ENCODE measurements at regions not wholly inside any gene's neighbourhood (a gene's known extent, or its start where the extent isn't known, plus 50 kb on each side); places are given as distances from the start of the nearest gene placed in this dataset.
A peak's percentile ranks its signal among the peaks of the same experiment; 100 is the strongest.
"Not testable (repeated sequence)": the region's sequence is repeated elsewhere in the genome, so short reads cannot be mapped to it uniquely, and the experiment has no call there.

GRCh38 chr1:173392895-173393658 is 84.1 kb upstream of the PRDX6 start:
- H3K27ac Mint-ChIP-seq: no peak overlapping the region
- H3K27me3 Mint-ChIP-seq: no peaks in the 10 kb centered on the region
- no peak overlapping the region for H3K4me3 Mint-ChIP-seq
- no peak for ATAC-seq
- H3K36me3 Mint-ChIP-seq: peaks cover 13% of the 10 kb centered on the region
- no peaks in the 10 kb centered on the region for H3K4me1 Mint-ChIP-seq
- no peaks in the 10 kb centered on the region for H3K9me3 Mint-ChIP-seq

- H3K27me3 Mint-ChIP-seq: no peaks in the 10 kb centered on the region
- H3K36me3 Mint-ChIP-seq: peaks cover 13% of the 10 kb centered on the region
- no peak overlapping the region for H3K4me3 Mint-ChIP-seq
- H3K9me3 Mint-ChIP-seq: no peaks in the 10 kb centered on the region
- no peak overlapping the region for H3K27ac Mint-ChIP-seq
- no peaks in the 10 kb centered on the region for H3K4me1 Mint-ChIP-seq
- no peak for ATAC-seq
Measured at GRCh38 chr1:173393659-173394000, 83.5 kb upstream of the PRDX6 start.

GRCh38 chr1:173394813-173395212 is 82.3 kb upstream of the PRDX6 start:
- not testable (repeated sequence) for H3K9me3 Mint-ChIP-seq, H3K4me1 Mint-ChIP-seq, ATAC-seq, H3K27ac Mint-ChIP-seq, H3K27me3 Mint-ChIP-seq, H3K4me3 Mint-ChIP-seq
- H3K36me3 Mint-ChIP-seq: peaks cover 21% of the 10 kb centered on the region

- Mint-ChIP-seq H3K4me1 (no peaks in the 10 kb centered on the region), H3K9me3 (no peaks in the 10 kb centered on the region), H3K36me3 (peaks cover 21% of the 10 kb centered on the region), H3K27ac (no peak overlapping the region), H3K4me3 (no peak overlapping the region), H3K27me3 (no peaks in the 10 kb centered on the region)
- no peak for ATAC-seq
Measured at GRCh38 chr1:173395762-173396161, 81.4 kb upstream of the PRDX6 start.

GRCh38 chr1:173400387-173400995 is 76.6 kb upstream of the PRDX6 start:
- no peak overlapping the region for H3K4me3 Mint-ChIP-seq
- no peak for ATAC-seq
- no peaks in the 10 kb centered on the region for H3K27me3 Mint-ChIP-seq
- peaks cover 4% of the 10 kb centered on the region for H3K9me3 Mint-ChIP-seq
- H3K27ac Mint-ChIP-seq: no peak overlapping the region
- H3K36me3 Mint-ChIP-seq: peaks cover 23% of the 10 kb centered on the region
- H3K4me1 Mint-ChIP-seq: peaks cover 26% of the 10 kb centered on the region

GRCh38 chr1:173403996-173404395 is 73.1 kb upstream of the PRDX6 start:
- ATAC-seq: peak; percentile 72
- H3K9me3 Mint-ChIP-seq: peaks cover 4% of the 10 kb centered on the region
- H3K4me3 Mint-ChIP-seq: no peak overlapping the region
- peaks cover 23% of the 10 kb centered on the region for H3K36me3 Mint-ChIP-seq
- H3K27me3 Mint-ChIP-seq: no peaks in the 10 kb centered on the region
- peaks cover 48% of the 10 kb centered on the region for H3K4me1 Mint-ChIP-seq
- H3K27ac Mint-ChIP-seq: peak overlapping the region; percentile 96

- Mint-ChIP-seq H3K9me3 (peaks cover 4% of the 10 kb centered on the region), H3K4me1 (peaks cover 61% of the 10 kb centered on the region), H3K27ac (peak overlapping the region; percentile 96), H3K27me3 (no peaks in the 10 kb centered on the region), H3K36me3 (peaks cover 15% of the 10 kb centered on the region), H3K4me3 (no peak overlapping the region)
- ATAC-seq: no peak
Measured at GRCh38 chr1:173405281-173405680, 71.9 kb upstream of the PRDX6 start.

- Mint-ChIP-seq H3K27me3 (no peaks in the 10 kb centered on the region), H3K27ac (peak overlapping the region; percentile 96), H3K36me3 (peaks cover 15% of the 10 kb centered on the region), H3K4me1 (peaks cover 67% of the 10 kb centered on the region), H3K4me3 (no peak overlapping the region), H3K9me3 (peaks cover 4% of the 10 kb centered on the region)
- no peak for ATAC-seq
Measured at GRCh38 chr1:173405834-173406233, 71.3 kb upstream of the PRDX6 start.

- Mint-ChIP-seq H3K27me3 (no peaks in the 10 kb centered on the region), H3K4me1 (peaks cover 69% of the 10 kb centered on the region), H3K9me3 (peaks cover 4% of the 10 kb centered on the region), H3K36me3 (peaks cover 7% of the 10 kb centered on the region), H3K27ac (peak overlapping the region; percentile 96), H3K4me3 (peak overlapping the region; percentile 83)
- ATAC-seq: peak; percentile 32
Measured at GRCh38 chr1:173406783-173407230, 70.3 kb upstream of the PRDX6 start.

- no peak overlapping the region for H3K4me3 Mint-ChIP-seq
- H3K27me3 Mint-ChIP-seq: no peaks in the 10 kb centered on the region
- H3K4me1 Mint-ChIP-seq: peaks cover 79% of the 10 kb centered on the region
- H3K36me3 Mint-ChIP-seq: peaks cover 7% of the 10 kb centered on the region
- ATAC-seq: no peak
- peak overlapping the region; percentile 96 for H3K27ac Mint-ChIP-seq
- peaks cover 4% of the 10 kb centered on the region for H3K9me3 Mint-ChIP-seq
Measured at GRCh38 chr1:173407846-173408245, 69.3 kb upstream of the PRDX6 start.

GRCh38 chr1:173408886-173409285 is 68.2 kb upstream of the PRDX6 start:
- Mint-ChIP-seq H3K27ac (peak overlapping the region; percentile 96), H3K36me3 (peaks cover 7% of the 10 kb centered on the region), H3K27me3 (no peaks in the 10 kb centered on the region), H3K9me3 (peaks cover 4% of the 10 kb centered on the region), H3K4me3 (peak overlapping the region; percentile 64), H3K4me1 (peaks cover 84% of the 10 kb centered on the region)
- no peak for ATAC-seq

- Mint-ChIP-seq H3K27me3 (no peaks in the 10 kb centered on the region), H3K27ac (peak overlapping the region; percentile 96), H3K9me3 (peaks cover 4% of the 10 kb centered on the region), H3K4me1 (peaks cover 84% of the 10 kb centered on the region), H3K36me3 (peaks cover 6% of the 10 kb centered on the region), H3K4me3 (peak overlapping the region; percentile 71)
- ATAC-seq: peak; percentile 40
Measured at GRCh38 chr1:173409613-173410012, 67.5 kb upstream of the PRDX6 start.

GRCh38 chr1:173410133-173410793 is 66.9 kb upstream of the PRDX6 start:
- Mint-ChIP-seq H3K36me3 (no peaks in the 10 kb centered on the region), H3K27me3 (no peaks in the 10 kb centered on the region), H3K4me1 (peaks cover 84% of the 10 kb centered on the region), H3K9me3 (no peaks in the 10 kb centered on the region), H3K4me3 (peak overlapping the region; percentile 71), H3K27ac (peak overlapping the region; percentile 96)
- peak; percentile 31 for ATAC-seq

- H3K27ac Mint-ChIP-seq: peak overlapping the region; percentile 96
- peak; percentile 76 for ATAC-seq
- peak overlapping the region; percentile 71 for H3K4me3 Mint-ChIP-seq
- peaks cover 3% of the 10 kb centered on the region for H3K36me3 Mint-ChIP-seq
- no peaks in the 10 kb centered on the region for H3K9me3 Mint-ChIP-seq
- H3K27me3 Mint-ChIP-seq: no peaks in the 10 kb centered on the region
- H3K4me1 Mint-ChIP-seq: peaks cover 90% of the 10 kb centered on the region
Measured at GRCh38 chr1:173410794-173411236, 66.3 kb upstream of the PRDX6 start.

- Mint-ChIP-seq H3K36me3 (peaks cover 9% of the 10 kb centered on the region), H3K4me1 (peaks cover 89% of the 10 kb centered on the region), H3K9me3 (no peaks in the 10 kb centered on the region), H3K4me3 (peak overlapping the region; percentile 67), H3K27ac (peak overlapping the region; percentile 96), H3K27me3 (no peaks in the 10 kb centered on the region)
- ATAC-seq: no peak
Measured at GRCh38 chr1:173411835-173412742, 65.0 kb upstream of the PRDX6 start.
